K562 (cell line): ENCODE measurements at regions not wholly inside any gene's neighbourhood (a gene's known extent, or its start where the extent isn't known, plus 50 kb on each side); places are given as distances from the start of the nearest gene placed in this dataset.

Experiments
- ATAC-seq: fragments of 200-7000 bp; cut with Tn5 transposase; 3 replicates; pipeline ENCODE4 v1.9.1; 2020; ENCODE audit warnings: moderate library complexity
- BruUV-seq: library from RNA; stranded (reverse); fragments of 400-500 nt; replicated peaks from 2 replicates; lab custom pipeline; 2021; lab: Mats Ljungman, UMichigan
- CTCF ChIA-PET: fragments of 300-600 bp; formaldehyde crosslinking; extraction: SDS; loops from one replicate; lab custom pipeline; 2021; ENCODE audit warnings: low intra/inter-chr PET ratio; lab: Yijun Ruan, JAX
- POLR2A ChIA-PET: fragments of 300-600, 350-650 bp; sonication (Branson Sonifier 250); formaldehyde crosslinking; extraction: SDS; loops from one replicate; lab custom pipeline; 2021; ENCODE audit warnings: antibody characterized with exemption, inconsistent platforms; lab: Yijun Ruan, JAX
- DNase-seq, 4 experiments: peaks; one replicate each; pipeline versions ENCODE4 v3.0.0 to v3.0.0-alpha.2; 2011 to 2018; ENCODE audit warnings: low spot score in 3 of 4, mixed read lengths in 3 of 4; ENCODE audit errors: extremely low read depth in 1 of 4
- FAIRE-seq: peaks from 2 replicates; lab custom pipeline; 2011; peaks lifted over from hg19 to GRCh38; lab: Jason Lieb, UNC
- H2AFZ ChIP-seq: 2 replicates; pipeline ENCODE4 v1.6.0; 2011; ENCODE audit warnings: low read depth, low read length, control low read depth, inconsistent platforms
- H3K27ac ChIP-seq: fragments of 200-600 bp; 3 replicates; pipeline ENCODE4 v1.8.0; 2011; ENCODE audit warnings: low read depth, mild to moderate bottlenecking, control low read depth, inconsistent platforms, low read length, moderate library complexity, mixed read lengths; ENCODE audit errors: extremely low read depth
- H3K27me3 ChIP-seq, 2 experiments: fragments of 300-600 bp in 1 of 2; 2 replicates in 1 of 2; 3 replicates in 1 of 2; pipeline versions ENCODE4 v1.6.0 to v1.8.0; 2011; ENCODE audit warnings: inconsistent platforms in 2 of 2, low read length in 2 of 2, mild to moderate bottlenecking in 1 of 2, mixed read lengths in 1 of 2, moderate library complexity in 1 of 2; ENCODE audit not compliant: control insufficient read depth in 2 of 2, insufficient read depth in 2 of 2
- H3K36me3 ChIP-seq: fragments of 300-600 bp; 3 replicates; pipeline ENCODE4 v1.8.0; 2011; ENCODE audit warnings: mild to moderate bottlenecking, low read length, inconsistent platforms; ENCODE audit not compliant: control insufficient read depth, insufficient read depth
- H3K4me1 ChIP-seq, 2 experiments: fragments of 200-600 bp in 1 of 2; replicated peaks in 1 of 2; 2 replicates in 1 of 2; 3 replicates in 1 of 2; pipeline versions ENCODE4 v1.5.1 to v1.8.0; 2011; ENCODE audit warnings: inconsistent platforms in 2 of 2, low read length in 2 of 2, mild to moderate bottlenecking in 1 of 2, mixed read lengths in 1 of 2, moderate library complexity in 1 of 2; ENCODE audit not compliant: control insufficient read depth in 2 of 2, insufficient read depth in 2 of 2
- H3K4me2 ChIP-seq: 2 replicates; pipeline ENCODE4 v1.6.1; 2011; ENCODE audit warnings: low read length, control low read depth, inconsistent platforms, mixed read lengths; ENCODE audit not compliant: insufficient read depth
- H3K4me3 ChIP-seq: fragments of 200-600 bp; sonication (generic), shearing (Covaris generic); 2 replicates; pipeline ENCODE4 v1.5.1; 2016; ENCODE audit warnings: control low read depth, inconsistent platforms
- H3K79me2 ChIP-seq: fragments of 200-600 bp; 3 replicates; pipeline ENCODE4 v1.8.0; 2011; ENCODE audit warnings: low read length, inconsistent platforms; ENCODE audit not compliant: control insufficient read depth, insufficient read depth
- H3K9ac ChIP-seq, 2 experiments: 2 replicates each; pipeline versions ENCODE4 v1.6.0 to v1.6.1; 2011; ENCODE audit warnings: low read depth in 2 of 2, low read length in 2 of 2, control low read depth in 1 of 2, inconsistent platforms in 1 of 2, mild to moderate bottlenecking in 1 of 2, mixed read lengths in 1 of 2; ENCODE audit not compliant: insufficient read depth in 1 of 2
- H3K9me1 ChIP-seq: one replicate; pipeline ENCODE4 v1.6.0; 2011; ENCODE audit warnings: inconsistent platforms, mild to moderate bottlenecking, low read length, moderate library complexity; ENCODE audit not compliant: control insufficient read depth, insufficient read depth
- H3K9me3 ChIP-seq: replicated peaks from 2 replicates; pipeline ENCODE4 v1.5.1; 2011; ENCODE audit warnings: low read depth, low read length, inconsistent platforms; ENCODE audit not compliant: control insufficient read depth, insufficient read depth
- H4K20me1 ChIP-seq: replicated peaks from 2 replicates; pipeline ENCODE4 v1.6.1; 2011; ENCODE audit warnings: low read length, inconsistent platforms, mixed read lengths; ENCODE audit not compliant: control insufficient read depth, insufficient read depth
- CBFA2T3 ChIP-seq: fragments of 450-650 bp; IDR thresholded peaks from 2 replicates; pipeline ENCODE4 v1.6.1; 2017
- GTF3C2 ChIP-seq: IDR thresholded peaks from 3 replicates; pipeline ENCODE4 v1.6.1; 2011; ENCODE audit warnings: borderline replicate concordance, mild to moderate bottlenecking, moderate library complexity; ENCODE audit not compliant: insufficient read length; ENCODE audit errors: extremely low read depth
- MCM2 ChIP-seq: fragments of 450-650 bp; IDR thresholded peaks from 2 replicates; pipeline ENCODE4 v1.6.1; 2017; ENCODE audit warnings: low read depth, mild to moderate bottlenecking
- MECOM ChIP-seq: fragments of 250-450 bp; sonication (Bioruptor Pico); IDR thresholded peaks from 2 replicates; pipeline ENCODE4 v1.8.0; 2022; ENCODE audit warnings: inconsistent platforms
- MYC ChIP-seq, 2 experiments: fragments of 250-450 bp in 1 of 2; sonication (Bioruptor Pico) in 1 of 2; IDR thresholded peaks; 2 replicates each; pipeline versions ENCODE4 v1.5.1 to v1.6.1; 2012 to 2021; ENCODE audit warnings: low read depth in 2 of 2, borderline replicate concordance in 1 of 2, improper control_type of control experiment in 1 of 2, low read length in 1 of 2, mild to moderate bottlenecking in 1 of 2, moderate library complexity in 1 of 2
- SIRT6 ChIP-seq: IDR thresholded peaks from one replicate; pipeline ENCODE4 v1.6.1; 2012; ENCODE audit warnings: low read depth, mild to moderate bottlenecking, control low read depth, inconsistent platforms, low read length, moderate library complexity
- THRA ChIP-seq: fragments of 450-650 bp; IDR thresholded peaks from 2 replicates; pipeline ENCODE4 v1.6.1; 2017; ENCODE audit warnings: mild to moderate bottlenecking, moderate library complexity
- ZNF280A ChIP-seq: fragments of 450-650 bp; IDR thresholded peaks from 2 replicates; pipeline ENCODE4 v1.6.1; 2018; ENCODE audit warnings: mild to moderate bottlenecking, low read depth; ENCODE audit not compliant: partially characterized antibody
- WGBS: fragments of 100-300 bp; shearing (Covaris generic); methylation state at CpG from one replicate; pipeline ENCODE4 v1.1.6; 2016; ENCODE audit warnings: low coverage, mixed read lengths; ENCODE audit not compliant: insufficient coverage; ENCODE audit errors: missing lambda C conversion rate; 5-methylcytosine and 5-hydroxymethylcytosine counted together
- in situ Hi-C: fragments of 300-500 bp; cut with MboI; formaldehyde crosslinking; loops from 4 replicates; pipeline ENCODE4 v1.15.0; 2018; ENCODE audit warnings: inconsistent platforms, mixed read lengths
- intact Hi-C: fragments of 100-400 bp; cut with micrococcal nuclease; formaldehyde crosslinking; loops from 2 replicates; pipeline ENCODE4 v1.14.2; 2022

GRCh38 chr12:58433959-58434358, 486.3 kb downstream of the LRIG3 start:
- no peak for TF ChIP-seq MYC (IDR thresholded peaks at IDR 0.05; ENCODE audit: low read depth, low read length)
- no peak for TF ChIP-seq MYC (CRISPR knock-in tag; IDR thresholded peaks at IDR 0.05; ENCODE audit: borderline replicate concordance, low read depth)
- no peak for TF ChIP-seq CBFA2T3
- Histone ChIP-seq H2AFZ (no peak overlapping the region), H3K9me1 (no peaks in the 10 kb centered on the region), H3K36me3 (no peaks in the 10 kb centered on the region), H3K27ac (no peak overlapping the region), H3K4me1 (no peaks in the 10 kb centered on the region), H3K27me3 (no peaks in the 10 kb centered on the region), H4K20me1 (no peaks in the 10 kb centered on the region), H3K9me3 (no peaks in the 10 kb centered on the region), H3K4me3 (no peak overlapping the region), H3K4me2 (no peak overlapping the region), H3K9ac (no peak overlapping the region), H3K79me2 (no peaks in the 10 kb centered on the region)
- ChIA-PET CTCF (no interaction called here), POLR2A (no interaction called here)
- WGBS, result 0% methylated on average over 1 of the region's 1 CpG
- FAIRE-seq (no peak), ATAC-seq (no peak), DNase-seq (no peak)
- in situ Hi-C loops, result no loop called here
- intact Hi-C loops, result no loop called here
- no TSS peak for BruUV-seq

GRCh38 chr12:58434726-58435125, 485.6 kb downstream of the LRIG3 start:
- Histone ChIP-seq H3K9me1 (no peaks in the 10 kb centered on the region), H4K20me1 (no peaks in the 10 kb centered on the region), H3K36me3 (no peaks in the 10 kb centered on the region), H2AFZ (no peak overlapping the region), H3K27ac (no peak overlapping the region), H3K9me3 (no peaks in the 10 kb centered on the region), H3K79me2 (no peaks in the 10 kb centered on the region), H3K4me1 (no peaks in the 10 kb centered on the region), H3K27me3 (no peaks in the 10 kb centered on the region), H3K4me3 (no peak overlapping the region), H3K4me2 (no peak overlapping the region), H3K9ac (no peak overlapping the region)
- POLR2A ChIA-PET, result interaction anchor here (1.2 kb wide), 1 partner anchor 11 kb away, joined by 3 read pairs; no protein-coding TSS in a partner anchor
- BruUV-seq, result no TSS peak
- in situ Hi-C loops, result no loop called here
- ATAC-seq (no peak), FAIRE-seq (no peak), DNase-seq (no peak)
- CTCF ChIA-PET, result no interaction called here
- intact Hi-C loops, result no loop called here
- TF ChIP-seq MCM2 (no peak), MECOM (CRISPR knock-in tag) (no peak), GTF3C2 (no peak), SIRT6 (no peak), ZNF280A (no peak), THRA (no peak)
